GM21526 (cell line): ENCODE measurements at regions not wholly inside any gene's neighbourhood (a gene's known extent, or its start where the extent isn't known, plus 50 kb on each side); places are given as distances from the start of the nearest gene placed in this dataset.

Source experiments
- ATAC-seq: cut with Tn5 transposase; IDR thresholded peaks from one replicate; pipeline ENCODE4 v1.9.1; 2021; ENCODE audit warnings: moderate library complexity; ENCODE audit not compliant: unreplicated experiment, low FRiP score

GRCh38 chrX:121102101-121102500 lies 54.7 kb downstream of the GLUD2 start:
- ATAC-seq, result no peak

DNA sequence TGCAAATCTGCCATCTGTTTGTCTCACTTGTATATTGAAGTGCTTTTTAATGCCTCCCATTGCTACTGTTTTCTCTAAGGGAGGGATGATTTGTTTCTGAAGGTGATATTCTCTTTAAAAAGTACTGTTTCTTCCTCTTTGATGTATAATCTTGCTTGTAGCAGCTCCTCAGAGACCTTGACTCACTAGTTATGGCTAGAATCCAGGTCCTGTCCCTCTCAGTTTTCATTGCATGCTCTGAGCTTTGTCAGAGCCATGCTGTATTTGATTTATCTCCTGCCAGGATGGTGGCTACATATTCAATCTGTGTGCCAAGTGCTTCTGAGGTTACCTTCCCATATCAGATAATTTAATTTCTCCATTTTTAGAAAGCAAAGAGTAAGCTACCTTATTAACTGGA lies 56.0 kb downstream of the GLUD2 start:
- no peak for ATAC-seq

DNA sequence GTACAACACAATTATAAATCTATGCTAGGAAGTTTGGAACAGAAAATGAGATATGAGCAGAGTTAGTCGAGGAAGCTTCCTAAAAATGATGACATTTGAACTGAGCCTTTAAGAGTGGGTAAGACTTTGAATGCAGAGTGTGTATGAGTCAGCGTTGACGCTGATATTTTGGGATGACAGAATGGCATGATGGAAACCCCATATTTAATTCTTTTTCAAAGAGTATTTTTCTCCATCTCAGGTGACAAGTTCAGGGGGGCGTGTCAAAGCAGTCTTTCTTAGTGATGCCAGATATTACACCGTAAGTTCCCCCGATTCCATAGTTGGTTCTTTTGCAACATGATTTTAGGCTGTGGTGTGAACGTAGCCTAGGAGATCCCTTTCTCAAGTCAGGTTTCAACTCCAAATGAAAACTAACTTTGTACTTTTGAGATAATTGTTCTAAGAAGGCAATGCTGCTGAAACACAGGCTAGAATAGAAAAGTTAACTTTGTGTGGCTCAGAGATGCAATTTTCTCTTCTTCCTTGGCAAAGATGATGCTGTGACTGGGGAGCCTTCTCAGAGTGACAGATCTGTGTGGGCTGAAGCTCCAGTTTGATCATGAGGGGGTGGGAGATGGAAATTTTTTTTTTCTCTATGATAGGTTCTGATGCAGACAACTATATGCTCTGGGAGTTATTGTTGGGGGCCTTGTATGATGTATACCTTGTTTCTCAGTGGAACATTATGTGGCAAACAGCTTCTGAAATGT lies 59.2 kb downstream of the GLUD2 start:
- no peak for ATAC-seq

DNA sequence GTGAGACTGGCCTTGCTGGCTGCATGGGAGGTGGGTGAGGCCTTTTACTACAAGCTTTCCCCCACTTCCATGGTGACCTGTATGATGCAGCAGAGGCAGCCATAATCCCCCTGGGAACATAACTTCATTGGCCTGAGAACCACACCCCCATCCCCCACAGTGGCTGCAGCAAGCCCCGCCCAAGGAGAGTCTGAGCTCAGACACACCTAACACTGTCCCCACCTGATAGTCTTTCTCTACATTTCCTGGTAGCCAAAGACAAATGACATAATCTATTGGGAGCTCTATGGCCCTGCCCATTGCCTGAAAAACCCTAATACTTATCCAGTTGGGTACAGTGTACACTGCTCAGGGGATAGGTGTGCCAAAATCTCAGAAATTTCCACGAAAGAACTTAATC lies 62.6 kb downstream of the GLUD2 start:
- no peak for ATAC-seq

GRCh38 chrX:121110536-121110935 lies 63.1 kb downstream of the GLUD2 start:
- ATAC-seq, result no peak

DNA sequence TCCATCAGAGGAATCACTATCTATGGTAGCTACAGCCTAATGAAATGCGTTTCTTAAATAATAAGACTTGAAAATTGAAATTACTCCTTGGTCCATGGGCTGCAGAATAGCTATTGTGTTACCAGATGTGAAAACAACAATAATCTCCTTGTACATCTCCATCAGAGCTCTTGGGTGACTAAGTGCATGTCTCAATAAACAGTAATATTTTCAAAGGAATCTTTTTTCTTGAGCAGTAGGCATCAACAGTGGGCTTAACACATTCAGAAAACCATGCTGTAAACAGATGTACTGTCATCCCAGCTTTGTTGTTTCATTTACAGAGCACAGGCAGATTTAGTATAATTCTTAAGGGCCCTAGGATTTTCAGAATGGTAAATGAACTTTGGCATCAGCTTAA lies 67.3 kb downstream of the GLUD2 start:
- ATAC-seq, result no peak

DNA sequence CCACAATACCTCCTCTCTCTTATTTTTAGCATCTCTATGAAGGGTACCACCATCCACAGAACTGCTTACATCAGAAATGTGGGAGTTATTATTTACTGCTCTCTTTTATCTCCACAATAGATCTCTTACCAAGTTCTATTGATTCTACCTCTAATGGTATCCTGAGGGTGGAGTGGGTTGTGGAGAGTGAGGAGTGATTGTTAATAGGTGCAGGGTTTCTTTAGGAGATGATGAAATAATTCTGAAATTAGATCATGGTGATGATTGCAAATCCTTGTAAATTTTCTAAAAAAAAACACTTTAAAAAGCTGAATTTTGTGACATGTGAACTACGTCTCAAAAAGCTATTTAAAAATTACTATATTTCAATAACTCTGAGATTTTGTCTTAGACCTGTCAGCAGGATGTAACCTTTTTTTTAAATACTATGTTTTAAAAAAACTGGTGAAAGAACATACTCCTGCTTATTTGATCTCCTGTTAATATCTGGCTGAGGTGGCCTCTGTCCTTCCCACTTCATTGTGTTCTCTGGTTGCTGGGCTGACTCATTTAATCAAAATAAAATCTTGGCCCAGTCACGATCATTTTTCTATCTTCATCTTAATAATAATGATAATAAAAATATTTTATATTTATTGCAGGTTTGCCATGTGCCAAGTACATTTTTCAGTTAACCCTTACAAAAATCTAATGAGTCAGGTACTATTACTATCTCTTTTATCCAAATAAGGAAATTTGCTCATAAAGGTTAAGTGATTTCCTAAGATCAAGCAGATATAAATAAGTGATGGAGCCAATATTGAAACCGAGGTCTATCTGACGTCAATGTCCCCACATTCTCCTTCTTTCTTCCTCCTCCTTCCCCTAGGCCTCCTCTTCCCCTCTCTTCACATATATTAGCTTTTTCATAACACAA lies 73.5 kb downstream of the GLUD2 start:
- ATAC-seq, result no peak

- no peak for ATAC-seq
Observed at GRCh38 chrX:121122332-121122731, 74.9 kb downstream of the GLUD2 start.

- no peak for ATAC-seq
Observed at GRCh38 chrX:121128925-121129877, 81.8 kb downstream of the GLUD2 start.

- ATAC-seq, result no peak
Observed at GRCh38 chrX:121132675-121133074, 85.3 kb downstream of the GLUD2 start.

DNA sequence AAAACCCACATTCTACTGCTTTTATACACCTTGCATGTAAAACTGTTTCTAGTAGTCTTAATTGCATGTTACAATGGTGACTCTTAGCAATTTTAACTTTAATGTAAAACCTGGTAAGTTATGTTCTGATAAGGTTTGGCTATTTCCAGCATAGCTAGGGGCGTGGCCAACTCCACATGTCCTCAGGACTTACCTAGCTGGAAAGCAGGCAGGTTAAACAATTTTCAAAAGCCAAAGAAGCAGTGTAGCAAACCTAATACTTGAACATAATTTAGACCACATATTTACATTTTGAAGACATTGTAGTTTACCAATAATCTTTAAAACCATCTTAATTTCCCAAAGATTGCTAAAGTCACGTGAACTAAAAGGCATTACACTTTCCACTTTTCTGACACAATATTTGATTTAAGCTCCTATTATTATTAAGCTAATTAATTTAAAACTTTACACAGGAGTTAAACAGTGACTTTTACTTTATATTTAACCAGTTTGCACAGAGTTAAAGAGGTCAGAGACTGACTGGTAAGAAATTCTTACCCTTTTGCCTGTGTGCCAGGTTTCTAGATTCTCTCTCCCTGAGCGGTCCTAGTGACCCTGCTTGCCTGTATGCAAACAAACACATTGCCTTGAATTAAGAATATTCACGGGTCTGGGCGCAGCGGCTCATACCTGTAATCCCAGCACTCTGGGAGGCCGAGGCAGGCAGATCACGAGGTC lies 88.2 kb downstream of the GLUD2 start:
- no peak for ATAC-seq

- no peak for ATAC-seq
Observed at GRCh38 chrX:121146059-121146628, 98.7 kb downstream of the GLUD2 start.

- ATAC-seq, result no peak
Observed at GRCh38 chrX:121150217-121150616, 102.8 kb downstream of the GLUD2 start.

DNA sequence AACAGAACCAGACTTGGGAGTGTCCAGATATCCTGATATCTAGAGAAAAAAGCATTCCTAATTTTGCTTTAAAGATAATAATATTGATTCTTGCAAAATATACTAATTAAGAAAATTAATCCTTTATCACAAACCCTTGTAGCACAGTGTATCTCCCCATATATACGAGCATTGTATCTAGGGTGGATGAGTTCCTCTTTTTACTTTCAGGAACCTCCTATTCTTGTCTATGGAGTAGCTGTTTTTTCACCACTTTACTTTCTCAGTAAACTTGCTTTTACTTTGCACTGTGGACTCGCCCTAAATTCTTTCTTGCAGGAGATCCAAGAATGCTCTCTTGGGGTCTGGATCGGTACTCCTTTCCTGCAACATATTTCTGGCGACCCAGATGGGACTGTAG lies 103.9 kb downstream of the GLUD2 start:
- ATAC-seq, result peak; percentile 92

- ATAC-seq, result no peak
Observed at GRCh38 chrX:121154858-121155404, 107.5 kb downstream of the GLUD2 start.

- ATAC-seq, result peak; percentile 85
Observed at GRCh38 chrX:121160987-121161386, 113.6 kb downstream of the GLUD2 start.

- peak; percentile 59 for ATAC-seq
Observed at GRCh38 chrX:121161501-121161933, 114.1 kb downstream of the GLUD2 start.

GRCh38 chrX:121163443-121163842 lies 116.0 kb downstream of the GLUD2 start:
- no peak for ATAC-seq

GRCh38 chrX:121165930-121166359 lies 118.5 kb downstream of the GLUD2 start:
- ATAC-seq, result no peak
